DND-41 (cell line): ENCODE measurements at regions not wholly inside any gene's neighbourhood (a gene's known extent, or its start where the extent isn't known, plus 50 kb on each side); places are given as distances from the start of the nearest gene placed in this dataset.

Source experiments
- ATAC-seq: fragments of 200-7000 bp; cut with Tn5 transposase; 3 replicates; pipeline ENCODE4 v1.9.1; 2021; ENCODE audit warnings: low read depth; ENCODE audit not compliant: insufficient read depth
- DNase-seq: peaks from one replicate; pipeline ENCODE4 v3.0.0-alpha.2; 2020
- H2AFZ ChIP-seq: 2 replicates; pipeline ENCODE4 v1.6.0; 2012; ENCODE audit warnings: low read depth, low read length
- H3K27ac ChIP-seq: 2 replicates; pipeline ENCODE4 v1.5.1; 2012; ENCODE audit warnings: low read length, inconsistent platforms
- H3K27me3 ChIP-seq: fragments of 200-600 bp; sonication (generic); 2 replicates; pipeline ENCODE4 v1.6.0; 2012; ENCODE audit warnings: low read length, mild to moderate bottlenecking, inconsistent platforms; ENCODE audit not compliant: insufficient read depth, poor library complexity
- H3K36me3 ChIP-seq: 2 replicates; pipeline ENCODE4 v1.5.1; 2012; ENCODE audit warnings: low read length, inconsistent platforms; ENCODE audit not compliant: insufficient read depth
- H3K4me1 ChIP-seq: 2 replicates; pipeline ENCODE4 v1.5.1; 2012; ENCODE audit warnings: mild to moderate bottlenecking, low read length; ENCODE audit not compliant: insufficient read depth
- H3K4me2 ChIP-seq: 2 replicates; pipeline ENCODE4 v1.6.0; 2012; ENCODE audit warnings: mild to moderate bottlenecking, moderate library complexity, low read length, inconsistent platforms; ENCODE audit not compliant: insufficient read depth
- H3K4me3 ChIP-seq, 2 experiments: fragments of 200-600 bp in 1 of 2; shearing (Covaris generic) in 1 of 2; 2 replicates each; pipeline ENCODE4 v1.5.1; 2012 to 2016; ENCODE audit warnings: inconsistent platforms in 2 of 2, low read length in 2 of 2, mild to moderate bottlenecking in 2 of 2, low read depth in 1 of 2, moderate library complexity in 1 of 2
- H3K79me2 ChIP-seq: 2 replicates; pipeline ENCODE4 v1.6.0; 2012; ENCODE audit warnings: low read length, inconsistent platforms; ENCODE audit not compliant: insufficient read depth
- H3K9ac ChIP-seq: 2 replicates; pipeline ENCODE4 v1.6.0; 2012; ENCODE audit warnings: low read depth, mild to moderate bottlenecking, inconsistent platforms, low read length, moderate library complexity
- H3K9me3 ChIP-seq: 2 replicates; pipeline ENCODE4 v1.5.1; 2012; ENCODE audit warnings: low read length, moderate library complexity, mild to moderate bottlenecking, inconsistent platforms; ENCODE audit not compliant: insufficient read depth, severe bottlenecking
- H4K20me1 ChIP-seq: 2 replicates; pipeline ENCODE4 v1.6.0; 2012; ENCODE audit warnings: low read length; ENCODE audit not compliant: insufficient read depth
- CTCF ChIP-seq: IDR thresholded peaks from 2 replicates; pipeline ENCODE4 v1.5.1; 2012; ENCODE audit warnings: borderline replicate concordance, low read length, moderate library complexity, mild to moderate bottlenecking; ENCODE audit not compliant: poor library complexity, severe bottlenecking; ENCODE audit errors: extremely low read depth
- EZH2 ChIP-seq: IDR thresholded peaks from 3 replicates; pipeline ENCODE4 v1.6.1; 2012; ENCODE audit warnings: borderline replicate concordance, low read depth, mild to moderate bottlenecking, moderate library complexity, low read length, inconsistent platforms; ENCODE audit not compliant: severe bottlenecking

DNA sequence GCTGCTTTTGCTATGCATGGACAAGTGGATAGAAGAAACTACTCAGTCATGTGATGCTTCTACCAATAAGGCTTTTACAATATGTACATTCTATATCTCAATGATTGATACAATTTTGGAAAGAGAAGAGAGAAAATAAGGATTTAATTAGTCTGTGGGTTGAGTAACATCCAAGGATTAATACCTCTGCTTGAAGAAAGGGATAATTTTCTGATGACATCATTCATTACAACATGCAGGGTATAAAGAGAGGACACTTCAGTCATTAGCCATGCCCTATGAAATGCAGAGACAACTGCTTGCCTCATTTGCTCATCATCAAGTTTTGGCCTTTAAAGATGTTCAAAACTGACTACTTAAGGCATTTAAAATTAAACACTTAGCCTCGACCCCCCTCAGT, 237.3 kb downstream of the AHR start:
- no peak for DNase-seq
- H3K4me2 ChIP-seq = no peak overlapping the region
- H3K36me3 ChIP-seq = no peaks in the 10 kb centered on the region
- no peaks in the 10 kb centered on the region for H3K79me2 ChIP-seq
- TF ChIP-seq EZH2 = no peak
- no peak for TF ChIP-seq CTCF
- no peak overlapping the region for H3K9ac ChIP-seq
- no peaks in the 10 kb centered on the region for H3K27me3 ChIP-seq
- no peak for ATAC-seq
- no peak overlapping the region for H2AFZ ChIP-seq
- no peaks in the 10 kb centered on the region for H3K9me3 ChIP-seq
- no peaks in the 10 kb centered on the region for H3K4me1 ChIP-seq
- H3K27ac ChIP-seq = no peak overlapping the region
- H3K4me3 ChIP-seq = no peak overlapping the region
- H4K20me1 ChIP-seq = no peaks in the 10 kb centered on the region

GRCh38 chr7:17544401-17544800, 245.9 kb downstream of the AHR start:
- no peak overlapping the region for H3K27ac ChIP-seq
- H2AFZ ChIP-seq = no peak overlapping the region
- H3K36me3 ChIP-seq = no peaks in the 10 kb centered on the region
- H3K9ac ChIP-seq = no peak overlapping the region
- H3K4me3 ChIP-seq = no peak overlapping the region
- H3K4me1 ChIP-seq = no peaks in the 10 kb centered on the region
- DNase-seq (no peak), ATAC-seq (no peak)
- H3K9me3 ChIP-seq = no peaks in the 10 kb centered on the region
- H3K79me2 ChIP-seq = no peaks in the 10 kb centered on the region
- H3K27me3 ChIP-seq = no peaks in the 10 kb centered on the region
- no peaks in the 10 kb centered on the region for H4K20me1 ChIP-seq
- no peak overlapping the region for H3K4me2 ChIP-seq
- TF ChIP-seq EZH2 (no peak), CTCF (no peak)

DNA sequence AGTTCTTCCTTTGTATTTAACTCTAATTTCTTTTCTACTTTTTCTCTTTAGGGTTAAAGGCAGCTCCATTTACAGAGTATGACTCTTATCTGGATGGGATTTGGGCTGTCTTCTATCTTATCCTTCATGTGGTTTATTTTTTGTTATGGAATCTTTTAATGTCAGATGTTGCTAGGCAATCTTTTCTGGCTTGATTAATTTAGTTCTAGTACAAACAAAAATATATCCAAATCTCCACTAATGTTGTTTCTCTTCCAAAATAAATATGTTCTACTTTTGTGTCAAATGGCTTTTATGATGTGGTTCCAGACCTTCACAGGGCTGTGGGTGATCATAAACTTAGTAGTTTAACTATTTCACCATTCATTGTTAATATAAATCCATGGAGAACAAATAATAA, 246.9 kb downstream of the AHR start:
- Histone ChIP-seq H3K36me3 (no peaks in the 10 kb centered on the region), H4K20me1 (no peaks in the 10 kb centered on the region), H3K9ac (no peak overlapping the region), H3K27me3 (no peaks in the 10 kb centered on the region), H3K9me3 (no peaks in the 10 kb centered on the region), H3K79me2 (no peaks in the 10 kb centered on the region), H3K4me1 (no peaks in the 10 kb centered on the region), H3K27ac (no peak overlapping the region), H2AFZ (no peak overlapping the region), H3K4me2 (no peak overlapping the region), H3K4me3 (no peak overlapping the region)
- ATAC-seq (no peak), DNase-seq (no peak)
- no peak for TF ChIP-seq EZH2
- no peak for TF ChIP-seq CTCF

DNA sequence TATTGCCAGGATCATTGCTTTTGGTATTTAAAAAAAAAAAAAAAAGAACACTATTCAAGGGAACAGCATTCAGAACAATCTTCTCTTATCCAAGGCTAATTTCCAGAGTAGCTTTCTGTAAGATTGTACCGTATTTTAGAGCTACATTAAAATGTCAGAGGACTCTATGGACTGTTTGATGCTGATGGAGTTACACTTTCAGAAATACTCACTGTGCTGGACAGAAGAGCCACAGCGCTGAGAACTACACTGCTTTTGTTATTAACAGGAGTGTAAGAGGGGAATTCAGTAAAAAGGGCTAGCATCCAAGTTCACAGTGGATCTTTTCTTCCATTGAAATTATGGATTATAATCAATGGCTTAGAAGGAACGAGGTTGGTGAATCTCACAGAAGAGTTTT, 247.7 kb downstream of the AHR start:
- H3K36me3 ChIP-seq = no peaks in the 10 kb centered on the region
- TF ChIP-seq EZH2 (no peak), CTCF (no peak)
- H4K20me1 ChIP-seq = no peaks in the 10 kb centered on the region
- H3K4me2 ChIP-seq = no peak overlapping the region
- ATAC-seq = no peak
- DNase-seq = no peak
- H3K4me3 ChIP-seq = no peak overlapping the region
- H3K27me3 ChIP-seq = no peaks in the 10 kb centered on the region
- H3K9me3 ChIP-seq = no peaks in the 10 kb centered on the region
- no peak overlapping the region for H2AFZ ChIP-seq
- H3K27ac ChIP-seq = no peak overlapping the region
- H3K79me2 ChIP-seq = no peaks in the 10 kb centered on the region
- H3K4me1 ChIP-seq = no peaks in the 10 kb centered on the region
- H3K9ac ChIP-seq = no peak overlapping the region
